ENCODE measurements at regions not wholly inside any gene's neighbourhood (a gene's known extent, or its start where the extent isn't known, plus 50 kb on each side); places are given as distances from the start of the nearest gene placed in this dataset.

GRCh38 chr18:72942766-72943165 is 75.0 kb upstream of the NETO1 start:
- CTCF ChIA-PET, result no interaction called here
- POLR2A ChIA-PET (ENCODE audit: low non-redundant PET), result no interaction called here
- H3K27ac ChIP-seq, result no peak overlapping the region
- DNase-seq (ENCODE audit: low spot score), result peak; percentile 27
- no peak for TF ChIP-seq CTCF (conservative IDR thresholded peaks at IDR 0.05; ENCODE audit: low read depth)

- CTCF ChIA-PET, result no interaction called here
Measured at GRCh38 chr18:72940986-72941385, 73.2 kb upstream of the NETO1 start.

GRCh38 chr18:72940509-72940908 is 72.7 kb upstream of the NETO1 start:
- ChIA-PET CTCF (no interaction called here), POLR2A (ENCODE audit: low non-redundant PET) (no interaction called here)
- H3K27ac ChIP-seq, result no peak overlapping the region
- TF ChIP-seq CTCF (conservative IDR thresholded peaks at IDR 0.05; ENCODE audit: low read depth), result no peak
- no peak for DNase-seq (ENCODE audit: low spot score)

More at GRCh38 chr18:72940986-72941385, 73.2 kb upstream of the NETO1 start:
- no peak overlapping the region for H3K27ac ChIP-seq
- POLR2A ChIA-PET (ENCODE audit: low non-redundant PET), result no interaction called here
- no peak for DNase-seq (ENCODE audit: low spot score)
- TF ChIP-seq CTCF (conservative IDR thresholded peaks at IDR 0.05; ENCODE audit: low read depth), result no peak

- TF ChIP-seq CTCF (conservative IDR thresholded peaks at IDR 0.05; ENCODE audit: low read depth), result no peak
- no peak overlapping the region for H3K27ac ChIP-seq
- ChIA-PET POLR2A (ENCODE audit: low non-redundant PET) (no interaction called here), CTCF (no interaction called here)
- no peak for DNase-seq (ENCODE audit: low spot score)
Measured at GRCh38 chr18:72935744-72936143, 68.0 kb upstream of the NETO1 start.

- CTCF ChIA-PET, result no interaction called here
- POLR2A ChIA-PET (ENCODE audit: low non-redundant PET), result no interaction called here
Measured at GRCh38 chr18:72922895-72923294, 55.1 kb upstream of the NETO1 start.

More at GRCh38 chr18:72922895-72923294, 55.1 kb upstream of the NETO1 start:
- no peak overlapping the region for H3K27ac ChIP-seq
- no peak for TF ChIP-seq CTCF (conservative IDR thresholded peaks at IDR 0.05; ENCODE audit: low read depth)
- DNase-seq (ENCODE audit: low spot score), result no peak

Data from RWPE1 (cell line).